Stromal cell of bone marrow (primary cell): ENCODE measurements at regions not wholly inside any gene's neighbourhood (a gene's known extent, or its start where the extent isn't known, plus 50 kb on each side); places are given as distances from the start of the nearest gene placed in this dataset.

Experiments used
- DNase-seq: peaks from one replicate; pipeline ENCODE4 v3.0.0-alpha.2; 2012; ENCODE audit warnings: low read depth

GRCh38 chr15:93154666-93155065 is 65.7 kb upstream of the RGMA start:
- DNase-seq: no peak

GRCh38 chr15:93152951-93153350 is 63.9 kb upstream of the RGMA start:
- DNase-seq: no peak

GRCh38 chr15:93152360-93152759 is 63.3 kb upstream of the RGMA start:
- DNase-seq: no peak

GRCh38 chr15:93150910-93151881 is 62.2 kb upstream of the RGMA start:
- DNase-seq: no peak

- DNase-seq: no peak
Measured at GRCh38 chr15:93146601-93147000, 57.6 kb upstream of the RGMA start.

GRCh38 chr15:93146196-93146595 is 57.2 kb upstream of the RGMA start:
- DNase-seq: no peak

- no peak for DNase-seq
Measured at GRCh38 chr15:93144463-93145236, 55.6 kb upstream of the RGMA start.

- DNase-seq: no peak
Measured at GRCh38 chr15:93143186-93143585, 54.2 kb upstream of the RGMA start.

- no peak for DNase-seq
Measured at GRCh38 chr15:93141371-93141794, 52.4 kb upstream of the RGMA start.

- DNase-seq: no peak
Measured at GRCh38 chr15:93139436-93139835, 50.4 kb upstream of the RGMA start.

GRCh38 chr15:93138681-93139250 is 49.8 kb upstream of the RGMA start:
- DNase-seq: no peak
